ENCODE measurements at regions not wholly inside any gene's neighbourhood (a gene's known extent, or its start where the extent isn't known, plus 50 kb on each side); places are given as distances from the start of the nearest gene placed in this dataset.

DNA sequence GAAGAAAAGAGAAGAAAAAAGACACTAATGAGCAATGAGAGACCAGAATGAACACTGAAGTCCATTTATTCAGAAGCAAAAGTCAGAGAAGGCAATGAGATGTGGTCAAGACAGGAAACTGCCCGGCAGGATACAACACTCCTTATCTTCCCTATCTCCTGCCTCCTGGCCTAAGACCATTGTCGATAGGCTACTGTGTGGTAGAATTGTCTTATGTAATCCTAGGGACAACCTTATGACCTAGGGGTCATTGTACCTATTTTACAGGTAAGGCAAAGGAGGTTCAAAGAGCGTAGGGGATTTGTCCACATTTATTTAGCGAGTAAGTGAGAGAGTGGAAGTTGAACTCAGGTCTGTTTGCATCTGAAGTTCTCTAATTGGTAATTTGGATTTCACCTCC lies 63.0 kb upstream of the PTPN3 start:
- TF ChIP-seq, protein P1, sequence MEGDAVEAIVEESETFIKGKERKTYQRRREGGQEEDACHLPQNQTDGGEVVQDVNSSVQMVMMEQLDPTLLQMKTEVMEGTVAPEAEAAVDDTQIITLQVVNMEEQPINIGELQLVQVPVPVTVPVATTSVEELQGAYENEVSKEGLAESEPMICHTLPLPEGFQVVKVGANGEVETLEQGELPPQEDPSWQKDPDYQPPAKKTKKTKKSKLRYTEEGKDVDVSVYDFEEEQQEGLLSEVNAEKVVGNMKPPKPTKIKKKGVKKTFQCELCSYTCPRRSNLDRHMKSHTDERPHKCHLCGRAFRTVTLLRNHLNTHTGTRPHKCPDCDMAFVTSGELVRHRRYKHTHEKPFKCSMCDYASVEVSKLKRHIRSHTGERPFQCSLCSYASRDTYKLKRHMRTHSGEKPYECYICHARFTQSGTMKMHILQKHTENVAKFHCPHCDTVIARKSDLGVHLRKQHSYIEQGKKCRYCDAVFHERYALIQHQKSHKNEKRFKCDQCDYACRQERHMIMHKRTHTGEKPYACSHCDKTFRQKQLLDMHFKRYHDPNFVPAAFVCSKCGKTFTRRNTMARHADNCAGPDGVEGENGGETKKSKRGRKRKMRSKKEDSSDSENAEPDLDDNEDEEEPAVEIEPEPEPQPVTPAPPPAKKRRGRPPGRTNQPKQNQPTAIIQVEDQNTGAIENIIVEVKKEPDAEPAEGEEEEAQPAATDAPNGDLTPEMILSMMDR (conservative IDR thresholded peaks at IDR 0.05; ENCODE audit: low read depth, low read length), result no peak
- TF ChIP-seq EZH2 (IDR thresholded peaks at IDR 0.05; ENCODE audit: borderline replicate concordance, low read depth, low read length, poor library complexity, severe bottlenecking), result no peak
